Stimulated activated CD4-positive, alpha-beta T cell treated with anti-CD3 and anti-CD28 coated beads, Interleukin-1b, Interleukin-23, amount 100 ng/mL, for 24 hours (primary cell): ENCODE measurements at regions not wholly inside any gene's neighbourhood (a gene's known extent, or its start where the extent isn't known, plus 50 kb on each side); places are given as distances from the start of the nearest gene placed in this dataset.

Source experiments
- DNase-seq, 4 experiments: peaks; one replicate each; pipeline ENCODE4 v3.0.0-alpha.2; 2020; ENCODE audit warnings: low read depth in 4 of 4, low spot score in 1 of 4

GRCh38 chr6:15995493-15995892 lies 133.4 kb upstream of the MYLIP start:
- no peak for DNase-seq

DNA sequence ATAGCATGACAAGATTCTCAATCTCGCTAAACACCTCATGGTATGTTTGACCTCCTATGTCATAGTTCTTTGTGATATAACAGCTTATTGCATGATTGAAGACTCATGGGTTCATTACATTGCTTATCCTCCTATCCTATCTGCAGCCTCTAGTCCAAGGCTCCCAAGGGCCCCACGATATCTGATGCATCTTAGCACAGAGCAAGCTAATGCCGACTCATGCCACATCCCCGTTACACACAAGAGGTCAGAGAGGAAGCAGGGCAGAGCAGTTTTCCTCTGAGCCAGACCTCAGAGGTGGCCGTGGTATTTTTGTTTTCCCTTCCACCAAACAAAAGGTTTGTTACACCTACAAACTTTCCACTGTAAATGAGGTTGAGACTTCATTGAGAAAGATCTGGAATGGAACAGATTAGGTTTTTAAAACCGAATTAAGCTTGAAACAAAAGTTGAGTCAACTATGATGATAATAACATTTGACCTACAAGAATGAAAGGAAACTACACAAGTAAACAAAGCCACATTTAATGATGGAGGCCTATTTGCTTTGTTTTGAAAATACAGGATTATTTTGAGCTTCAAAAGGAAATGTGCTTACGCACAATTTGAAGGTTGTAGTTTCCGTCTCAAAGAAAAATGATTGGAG lies 133.9 kb upstream of the MYLIP start:
- DNase-seq = no peak

GRCh38 chr6:15993716-15994228 lies 135.1 kb upstream of the MYLIP start:
- no peak for DNase-seq

GRCh38 chr6:15990179-15990578 lies 138.7 kb upstream of the MYLIP start:
- no peak for DNase-seq

DNA sequence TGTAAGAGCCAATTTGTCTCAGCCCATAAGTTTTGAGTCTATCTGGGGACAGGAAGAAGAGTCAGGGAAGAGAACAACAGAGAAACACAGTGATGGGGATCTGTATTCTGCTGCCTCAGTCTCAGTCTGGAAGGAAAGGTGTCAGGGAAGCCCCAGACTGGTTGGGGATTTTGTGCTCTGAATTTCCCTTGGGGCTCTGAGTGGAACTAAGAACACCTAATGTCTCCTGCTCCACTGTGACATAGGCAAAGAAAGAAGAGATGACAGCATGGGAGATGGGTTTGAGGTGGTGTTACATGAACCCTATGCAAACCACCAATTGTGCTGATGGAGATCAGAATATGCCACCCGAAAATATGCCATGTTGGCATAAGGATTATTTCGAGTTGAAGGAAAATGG lies 139.5 kb upstream of the MYLIP start:
- no peak for DNase-seq

DNA sequence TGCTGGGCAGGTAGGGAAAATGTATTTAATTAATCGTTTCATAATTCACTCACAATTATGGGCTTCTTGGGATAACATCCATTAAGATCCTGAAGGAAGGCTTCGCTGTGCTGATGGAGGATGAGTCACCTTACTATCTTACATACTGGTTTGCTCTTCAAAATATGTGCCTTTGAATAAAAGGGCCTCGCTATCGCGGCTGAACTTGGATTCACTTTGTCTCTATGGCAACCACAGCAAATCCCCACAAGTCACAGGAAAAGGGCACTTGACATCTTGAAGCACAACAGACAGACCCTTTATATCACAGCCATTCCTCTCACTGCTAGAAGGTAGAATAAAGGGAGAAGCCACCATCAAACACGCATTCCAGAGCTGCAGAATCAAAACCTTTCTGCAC lies 141.3 kb upstream of the MYLIP start:
- DNase-seq = no peak

DNA sequence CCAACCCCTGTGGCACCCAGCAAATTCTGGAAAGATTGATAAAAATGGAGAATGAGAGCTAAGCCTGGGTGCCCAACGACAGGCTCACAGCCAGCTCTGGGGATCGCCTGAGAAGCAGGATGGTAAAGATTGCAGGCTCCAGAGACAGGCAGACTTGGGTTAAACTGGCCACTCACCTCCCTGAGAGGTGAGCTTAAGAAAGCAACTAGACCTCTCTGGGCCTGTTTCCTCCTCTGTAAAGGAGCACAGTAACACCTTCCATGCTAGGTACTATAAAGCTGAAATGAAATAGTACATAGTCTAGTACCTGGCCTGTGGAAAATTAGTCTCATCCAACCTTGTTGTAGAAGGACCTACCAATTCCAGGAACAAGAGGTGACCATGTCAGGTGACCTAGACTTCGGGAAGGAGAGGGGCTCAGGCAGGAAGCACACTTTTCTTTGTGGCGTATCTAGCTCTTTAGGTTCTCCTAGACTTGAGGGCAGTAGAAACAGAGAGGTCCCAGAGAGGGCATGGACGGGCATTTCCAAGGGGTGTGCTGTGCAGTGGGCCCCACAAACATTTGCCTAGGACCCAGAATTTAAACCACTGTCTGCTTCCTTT lies 142.8 kb upstream of the MYLIP start:
- no peak for DNase-seq

- DNase-seq = no peak
These were observed 143.4 kb upstream of the MYLIP start for GRCh38 chr6:15985379-15985959.

GRCh38 chr6:15981956-15982355 lies 146.9 kb upstream of the MYLIP start:
- DNase-seq = no peak

- no peak for DNase-seq
These were observed 148.1 kb upstream of the MYLIP start for GRCh38 chr6:15980801-15981200.

DNA sequence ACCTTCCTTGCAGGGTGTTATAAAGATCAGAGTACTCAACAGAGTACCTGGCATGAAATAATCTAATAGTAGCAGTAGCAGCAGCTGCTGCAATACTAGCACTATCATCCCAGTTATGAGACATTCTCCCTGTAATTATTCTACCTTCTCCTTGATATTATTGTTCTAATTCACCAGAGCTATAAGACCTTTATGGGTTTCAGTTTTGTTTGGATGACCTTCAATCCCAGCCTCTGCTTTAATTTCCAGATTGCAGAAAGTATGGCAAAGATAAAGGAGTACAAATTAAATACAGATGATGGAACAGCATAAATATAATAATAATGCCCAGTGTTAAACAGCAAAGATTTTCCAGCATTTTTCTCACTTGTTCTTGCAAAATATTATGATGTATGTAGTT lies 150.5 kb upstream of the MYLIP start:
- DNase-seq = no peak

GRCh38 chr6:15977050-15977449 lies 151.8 kb upstream of the MYLIP start:
- no peak for DNase-seq

DNA sequence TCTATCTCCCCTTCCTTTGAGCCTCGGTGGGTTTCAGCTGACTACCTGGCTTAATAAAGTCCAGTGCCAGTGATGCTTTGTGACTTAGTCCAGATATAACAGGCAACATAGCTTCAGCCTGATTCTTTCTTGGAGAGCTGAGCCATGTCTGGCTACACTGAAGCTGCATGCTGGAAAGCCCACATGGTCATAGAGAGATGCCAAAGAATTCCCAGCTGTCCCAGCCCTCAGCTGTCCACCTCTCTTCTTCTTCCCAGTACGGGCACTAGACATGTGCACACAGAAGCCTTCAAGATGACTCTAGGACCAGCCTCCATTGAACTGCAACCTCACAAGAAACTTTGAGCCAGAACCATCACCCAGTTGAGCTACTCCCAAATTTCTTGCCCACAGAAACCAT lies 154.1 kb upstream of the MYLIP start:
- DNase-seq = no peak

DNA sequence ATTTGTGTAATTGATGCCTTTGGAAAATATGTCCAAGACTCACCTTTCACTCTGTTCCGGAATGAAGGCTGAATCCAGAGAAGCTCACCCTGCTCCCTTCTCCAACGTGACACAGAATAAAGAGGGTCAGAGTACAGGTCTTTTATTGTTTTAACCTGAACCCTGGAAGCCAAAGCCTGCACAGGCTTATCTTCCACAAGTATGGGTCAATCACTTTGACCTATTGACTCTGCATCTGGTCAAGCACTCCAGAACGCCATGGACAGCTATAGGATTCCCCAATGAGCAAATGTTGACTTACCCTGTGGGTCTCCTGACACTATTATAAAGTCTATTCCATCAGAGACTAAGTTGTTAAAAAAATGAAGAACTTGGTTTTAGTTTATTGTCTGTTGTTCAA lies 158.4 kb upstream of the MYLIP start:
- no peak for DNase-seq

- no peak for DNase-seq
These were observed 159.6 kb upstream of the MYLIP start for GRCh38 chr6:15969236-15969778.

GRCh38 chr6:15968519-15968918 lies 160.4 kb upstream of the MYLIP start:
- DNase-seq = no peak

- no peak for DNase-seq
These were observed 162.8 kb upstream of the MYLIP start for GRCh38 chr6:15966000-15966520.

DNA sequence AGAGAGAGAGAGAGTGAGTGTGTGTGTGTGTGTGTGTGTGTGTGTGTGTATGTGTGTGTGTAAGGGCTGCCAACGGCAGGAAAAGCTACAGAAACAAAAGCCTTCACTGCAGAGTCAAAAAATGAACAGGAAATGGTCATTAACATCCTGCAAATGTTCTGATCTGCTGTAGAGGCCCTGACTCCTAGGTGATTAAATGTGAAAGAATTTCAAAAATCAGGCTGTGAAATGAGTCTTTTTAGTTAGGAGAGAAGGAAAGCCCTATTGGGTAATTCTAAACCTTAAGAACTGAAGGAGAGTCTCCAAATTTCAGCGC lies 166.5 kb upstream of the MYLIP start:
- DNase-seq = no peak

GRCh38 chr6:15961635-15962448 lies 167.0 kb upstream of the MYLIP start:
- DNase-seq = no peak

- no peak for DNase-seq
These were observed 167.9 kb upstream of the MYLIP start for GRCh38 chr6:15960740-15961634.
